GM19438 (cell line): ENCODE measurements at regions not wholly inside any gene's neighbourhood (a gene's known extent, or its start where the extent isn't known, plus 50 kb on each side); places are given as distances from the start of the nearest gene placed in this dataset.

Experiments used
- ATAC-seq: cut with Tn5 transposase; IDR thresholded peaks from one replicate; pipeline ENCODE4 v1.9.1; 2021; ENCODE audit warnings: low read depth; ENCODE audit not compliant: unreplicated experiment

GRCh38 chr22:48342016-48342415 lies 1485.7 kb downstream of the BRD1 start:
- ATAC-seq, result no peak

- no peak for ATAC-seq
Observed at GRCh38 chr22:48340727-48341709, 1486.7 kb downstream of the BRD1 start.

- ATAC-seq, result no peak
Observed at GRCh38 chr22:48340191-48340590, 1487.5 kb downstream of the BRD1 start.

- no peak for ATAC-seq
Observed at GRCh38 chr22:48338793-48339705, 1488.6 kb downstream of the BRD1 start.

- no peak for ATAC-seq
Observed at GRCh38 chr22:48337957-48338792, 1489.5 kb downstream of the BRD1 start.

- no peak for ATAC-seq
Observed at GRCh38 chr22:48336339-48337060, 1491.2 kb downstream of the BRD1 start.

GRCh38 chr22:48335442-48336139 lies 1492.1 kb downstream of the BRD1 start:
- ATAC-seq, result no peak

GRCh38 chr22:48334971-48335370 lies 1492.7 kb downstream of the BRD1 start:
- no peak for ATAC-seq

GRCh38 chr22:48333816-48334735 lies 1493.6 kb downstream of the BRD1 start:
- ATAC-seq, result no peak

- ATAC-seq, result no peak
Observed at GRCh38 chr22:48333323-48333763, 1494.3 kb downstream of the BRD1 start.

GRCh38 chr22:48332438-48333322 lies 1495.0 kb downstream of the BRD1 start:
- ATAC-seq, result no peak

- no peak for ATAC-seq
Observed at GRCh38 chr22:48331691-48332220, 1495.9 kb downstream of the BRD1 start.

GRCh38 chr22:48331266-48331665 lies 1496.4 kb downstream of the BRD1 start:
- no peak for ATAC-seq

GRCh38 chr22:48327721-48328120 lies 1500.0 kb downstream of the BRD1 start:
- ATAC-seq, result no peak

GRCh38 chr22:48323746-48324145 lies 1503.9 kb downstream of the BRD1 start:
- no peak for ATAC-seq

- no peak for ATAC-seq
Observed at GRCh38 chr22:48322907-48323306, 1504.8 kb downstream of the BRD1 start.
